Upper lobe of left lung (tissue), 4 donors: ENCODE measurements at regions not wholly inside any gene's neighbourhood (a gene's known extent, or its start where the extent isn't known, plus 50 kb on each side); places are given as distances from the start of the nearest gene placed in this dataset.

Experiments
- POLR2AphosphoS5 ChIP-seq, 2 donors: sonication (generic); formaldehyde crosslinking; IDR thresholded peaks; one replicate each; pipeline ENCODE4 v1.5.1; 2017; ENCODE audit warnings: antibody characterized with exemption in 2 of 2
- TF ChIP-seq, protein P1 (sequence below), 6 experiments: fragments of 450-650 bp in 4 of 6; fragments of 200-600 bp in 2 of 6; sonication (generic) in 2 of 6; IDR thresholded peaks; one replicate each; pipeline ENCODE4 v1.5.1; 2016 to 2019; ENCODE audit warnings: antibody characterized with exemption in 6 of 6

DNA sequence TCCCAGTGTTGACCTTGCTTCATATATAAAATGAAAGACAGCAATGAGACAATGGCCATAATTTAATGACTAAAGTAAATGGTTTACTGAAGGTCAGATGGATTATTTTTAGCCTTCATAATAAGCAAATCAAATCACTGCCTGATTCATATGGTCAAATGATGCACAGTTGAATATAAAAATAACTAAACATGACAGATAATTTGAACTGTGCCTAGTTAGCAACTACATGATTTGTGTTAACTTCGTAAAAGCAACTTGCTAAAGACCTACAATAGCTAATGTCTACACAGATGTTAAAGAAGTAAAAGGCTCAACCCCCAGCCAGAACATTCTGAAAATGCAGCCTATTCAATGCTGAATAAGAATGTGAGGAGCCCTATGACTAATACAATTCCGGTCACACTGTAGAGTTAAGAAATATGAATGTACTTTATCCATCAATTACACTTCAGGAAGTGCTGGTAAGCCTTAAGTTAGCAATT is 590.8 kb upstream of the CDH2 start:
- TF ChIP-seq POLR2AphosphoS5 (IDR thresholded peaks at IDR 0.05), result no peak
- TF ChIP-seq, protein P1, sequence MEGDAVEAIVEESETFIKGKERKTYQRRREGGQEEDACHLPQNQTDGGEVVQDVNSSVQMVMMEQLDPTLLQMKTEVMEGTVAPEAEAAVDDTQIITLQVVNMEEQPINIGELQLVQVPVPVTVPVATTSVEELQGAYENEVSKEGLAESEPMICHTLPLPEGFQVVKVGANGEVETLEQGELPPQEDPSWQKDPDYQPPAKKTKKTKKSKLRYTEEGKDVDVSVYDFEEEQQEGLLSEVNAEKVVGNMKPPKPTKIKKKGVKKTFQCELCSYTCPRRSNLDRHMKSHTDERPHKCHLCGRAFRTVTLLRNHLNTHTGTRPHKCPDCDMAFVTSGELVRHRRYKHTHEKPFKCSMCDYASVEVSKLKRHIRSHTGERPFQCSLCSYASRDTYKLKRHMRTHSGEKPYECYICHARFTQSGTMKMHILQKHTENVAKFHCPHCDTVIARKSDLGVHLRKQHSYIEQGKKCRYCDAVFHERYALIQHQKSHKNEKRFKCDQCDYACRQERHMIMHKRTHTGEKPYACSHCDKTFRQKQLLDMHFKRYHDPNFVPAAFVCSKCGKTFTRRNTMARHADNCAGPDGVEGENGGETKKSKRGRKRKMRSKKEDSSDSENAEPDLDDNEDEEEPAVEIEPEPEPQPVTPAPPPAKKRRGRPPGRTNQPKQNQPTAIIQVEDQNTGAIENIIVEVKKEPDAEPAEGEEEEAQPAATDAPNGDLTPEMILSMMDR (IDR thresholded peaks at IDR 0.05), result no peak
